Right cardiac atrium (tissue), 5 donors: ENCODE measurements at regions not wholly inside any gene's neighbourhood (a gene's known extent, or its start where the extent isn't known, plus 50 kb on each side); places are given as distances from the start of the nearest gene placed in this dataset.
"Not testable (repeated sequence)": the region's sequence is repeated elsewhere in the genome, so short reads cannot be mapped to it uniquely, and the experiment has no call there.

Source experiments
- ATAC-seq, 2 donors: fragments of 200-7000 bp; cut with Tn5 transposase; one replicate each; pipeline versions ENCODE4 v1.8.0 to v1.9.1; 2020; ENCODE audit warnings: moderate library complexity in 2 of 2, mild to moderate bottlenecking in 1 of 2
- DNase-seq, 3 donors: peaks; one replicate each; pipeline ENCODE4 v3.0.0-alpha.2; 2020
- H3K27ac ChIP-seq: one replicate; pipeline ENCODE4 v1.5.1; 2013; ENCODE audit warnings: mild to moderate bottlenecking, low read length, control low read depth, moderate library complexity
- H3K27me3 ChIP-seq: one replicate; pipeline ENCODE4 v1.6.1; 2013; ENCODE audit not compliant: control insufficient read depth, insufficient read depth
- H3K4me1 ChIP-seq: one replicate; pipeline ENCODE4 v1.6.1; 2013; ENCODE audit warnings: low read length; ENCODE audit not compliant: control insufficient read depth, insufficient read depth
- H3K4me3 ChIP-seq: one replicate; pipeline ENCODE4 v1.5.1; 2013; ENCODE audit warnings: low read length, control low read depth
- H3K9me3 ChIP-seq: one replicate; pipeline ENCODE4 v1.6.1; 2013; ENCODE audit warnings: low read length; ENCODE audit not compliant: control insufficient read depth
- WGBS: extraction: QIAGEN DNeasy Blood & Tissue Kit; methylation state at CpG from one replicate; pipeline ENCODE4 v1.1.7; 2013; 5-methylcytosine and 5-hydroxymethylcytosine counted together
- intact Hi-C, 4 donors: fragments of 100-400 bp; cut with DNase I; formaldehyde crosslinking; loops; one replicate each; pipeline versions ENCODE4 v1.11.0 to v1.14.0; 2022 to 2023
- donor health status: healthy with polysubstance abuse.
- donor health status: DM: no; HTN: yes; CAD: no.
- donor health status: DM: no; HTN: no; CAD: no.
- donor health status: DM: no; HTN: yes; CAD: no; lungs with severe emphysema.
- donor health status: DM: yes; HTN: yes; CAD: no.

- H3K27me3 ChIP-seq, H3K9me3 ChIP-seq, DNase-seq, H3K27ac ChIP-seq, H3K4me3 ChIP-seq, H3K4me1 ChIP-seq, ATAC-seq, intact Hi-C loops: not testable (repeated sequence)
- WGBS: 74% methylated on average over 1 of the region's 1 CpG
Measured at GRCh38 chr9:39018107-39018506, 269.9 kb downstream of the CNTNAP3 start.

DNA sequence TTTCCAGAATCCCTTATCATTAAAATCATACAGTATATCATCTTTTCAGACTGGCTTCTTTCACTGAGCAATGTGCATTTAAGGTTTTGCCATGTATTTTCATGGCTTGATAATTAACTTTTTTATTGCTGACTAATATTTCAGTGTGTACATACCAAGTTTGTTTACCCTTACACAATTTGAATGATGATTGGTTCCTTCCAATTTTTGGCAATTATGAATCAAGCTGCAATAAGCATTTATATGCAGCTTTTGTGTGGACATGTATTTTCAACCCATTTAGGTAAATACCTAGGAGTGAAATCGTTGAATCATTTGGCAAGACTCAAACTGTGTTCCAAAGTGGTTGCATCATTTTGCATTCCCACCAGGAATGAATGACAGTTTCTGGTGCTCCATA, 272.8 kb downstream of the CNTNAP3 start:
- H3K27me3 ChIP-seq, H3K4me1 ChIP-seq, H3K4me3 ChIP-seq, ATAC-seq, intact Hi-C loops, DNase-seq, H3K27ac ChIP-seq, H3K9me3 ChIP-seq: not testable (repeated sequence)
- no CpG with 5 or more reads among the region's 1 CpG for WGBS

GRCh38 chr9:39014805-39015123, 273.2 kb downstream of the CNTNAP3 start:
- DNase-seq, H3K27ac ChIP-seq, H3K4me3 ChIP-seq, H3K27me3 ChIP-seq, H3K4me1 ChIP-seq, H3K9me3 ChIP-seq, intact Hi-C loops: not testable (repeated sequence)
- ATAC-seq: peak; percentile 31 to 42

DNA sequence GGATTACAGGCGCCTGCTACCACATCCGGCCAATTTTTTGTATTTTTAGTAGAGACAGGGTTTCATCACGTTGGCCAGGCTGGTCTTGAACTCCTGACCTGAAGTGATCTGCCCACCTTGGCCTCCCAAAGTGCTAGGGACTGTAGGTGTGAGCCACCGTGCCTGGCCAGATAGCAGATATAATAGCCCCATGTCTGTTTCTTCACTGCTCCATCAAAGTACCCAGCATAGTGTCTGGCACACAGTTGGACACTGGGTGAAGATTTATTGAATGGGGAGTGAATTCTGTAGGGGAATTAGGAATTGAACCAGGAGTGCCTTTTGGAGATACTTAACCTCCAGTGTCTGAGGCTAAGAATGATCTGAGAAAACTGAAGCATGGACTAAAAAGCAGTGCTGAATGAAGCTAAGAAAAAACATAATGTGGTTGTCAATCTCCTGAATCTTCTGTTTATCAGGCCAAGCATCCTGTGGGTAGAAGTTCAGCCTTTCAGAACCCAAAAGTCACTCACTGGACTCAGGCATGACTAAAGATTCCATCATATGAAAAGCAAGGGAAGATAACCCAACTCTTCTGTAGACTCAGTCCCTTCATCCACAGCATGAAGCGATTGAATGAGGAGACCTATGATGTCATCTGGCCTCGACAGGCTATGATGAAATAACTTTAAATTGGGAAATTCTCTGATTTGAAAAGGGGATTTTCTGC, 273.7 kb downstream of the CNTNAP3 start:
- H3K27me3 ChIP-seq, H3K4me3 ChIP-seq, H3K4me1 ChIP-seq, H3K9me3 ChIP-seq, DNase-seq, intact Hi-C loops, H3K27ac ChIP-seq: not testable (repeated sequence)
- peak in 1 of 2 donors; percentile 37 for ATAC-seq
- WGBS: 82% methylated on average over 4 of the region's 6 CpGs

DNA sequence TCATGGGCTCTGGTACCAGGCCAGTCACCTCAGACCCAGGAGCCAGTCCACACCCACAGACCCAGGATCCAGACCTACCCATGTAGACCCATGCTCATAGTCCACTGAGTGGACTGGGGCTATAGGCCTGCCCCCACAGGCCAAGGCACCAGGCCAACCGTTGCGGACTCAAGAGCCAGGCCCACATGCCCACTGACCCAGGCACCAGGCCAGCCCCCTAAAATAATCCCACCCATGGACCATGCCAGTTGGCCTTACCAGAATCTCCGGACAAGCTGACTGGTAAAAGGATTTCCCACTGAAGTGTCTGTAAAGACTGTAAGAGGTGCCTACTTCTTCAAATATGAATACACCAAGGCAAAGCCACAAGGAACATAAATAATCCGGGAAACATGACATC, 278.2 kb downstream of the CNTNAP3 start:
- peak; percentile 23 to 43 for ATAC-seq
- WGBS: 93% methylated on average over 4 of the region's 4 CpGs

GRCh38 chr9:39009343-39009742, 278.6 kb downstream of the CNTNAP3 start:
- not testable (repeated sequence) for H3K27me3 ChIP-seq

More for the DNA sequence above, 278.2 kb downstream of the CNTNAP3 start:
- H3K9me3 ChIP-seq, H3K4me1 ChIP-seq, intact Hi-C loops, H3K27ac ChIP-seq, H3K27me3 ChIP-seq, H3K4me3 ChIP-seq: not testable (repeated sequence)
- peak in 1 of 3 donors; percentile 38 for DNase-seq

DNA sequence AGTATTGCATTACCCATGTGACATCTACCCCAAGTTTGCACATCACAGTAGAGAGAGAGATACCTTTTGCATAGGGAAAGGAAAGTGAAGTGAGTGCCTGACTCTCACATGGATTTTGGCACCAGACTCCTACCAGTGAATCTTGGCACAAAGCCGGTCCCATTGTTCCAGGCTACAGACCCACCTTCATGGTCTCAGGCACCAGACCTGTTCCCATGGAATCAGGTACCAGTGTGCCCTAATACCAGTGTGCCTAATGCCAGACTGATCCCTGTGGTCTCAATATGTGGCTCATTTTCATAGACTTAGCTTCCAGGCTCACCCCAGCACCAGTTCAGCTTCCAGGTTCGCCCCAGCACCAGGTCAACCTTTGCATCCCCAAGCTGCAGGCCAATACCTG, 279.1 kb downstream of the CNTNAP3 start:
- H3K9me3 ChIP-seq, H3K27ac ChIP-seq, H3K27me3 ChIP-seq, intact Hi-C loops, H3K4me3 ChIP-seq, H3K4me1 ChIP-seq, DNase-seq: not testable (repeated sequence)
- ATAC-seq: peak; percentile 35 to 54
- 97% methylated on average over 2 of the region's 2 CpGs for WGBS

More at GRCh38 chr9:39009343-39009742, 278.6 kb downstream of the CNTNAP3 start:
- intact Hi-C loops, H3K9me3 ChIP-seq, DNase-seq, H3K4me1 ChIP-seq, H3K27ac ChIP-seq, H3K4me3 ChIP-seq: not testable (repeated sequence)
- ATAC-seq: peak; percentile 26 to 43

GRCh38 chr9:39005736-39006135, 282.2 kb downstream of the CNTNAP3 start:
- H3K9me3 ChIP-seq, DNase-seq, H3K27me3 ChIP-seq, H3K4me3 ChIP-seq, intact Hi-C loops, ATAC-seq, H3K4me1 ChIP-seq, H3K27ac ChIP-seq: not testable (repeated sequence)

- ATAC-seq, H3K27ac ChIP-seq, H3K4me1 ChIP-seq, H3K27me3 ChIP-seq, H3K9me3 ChIP-seq, H3K4me3 ChIP-seq, intact Hi-C loops, DNase-seq: not testable (repeated sequence)
- WGBS: 92% methylated on average over 13 of the region's 14 CpGs
Measured at GRCh38 chr9:39001085-39001593, 281.2 kb upstream of the FAM240B start.

- ATAC-seq, H3K4me3 ChIP-seq, H3K4me1 ChIP-seq, H3K9me3 ChIP-seq, H3K27ac ChIP-seq, intact Hi-C loops, DNase-seq, H3K27me3 ChIP-seq: not testable (repeated sequence)
- WGBS: 61% methylated on average over 7 of the region's 7 CpGs
Measured at GRCh38 chr9:38999277-38999676, 279.3 kb upstream of the FAM240B start.

- H3K27ac ChIP-seq, intact Hi-C loops, H3K4me1 ChIP-seq, H3K4me3 ChIP-seq, H3K27me3 ChIP-seq, H3K9me3 ChIP-seq: not testable (repeated sequence)
- DNase-seq: peak in 1 of 3 donors; percentile 39
- 62% methylated on average over 2 of the region's 4 CpGs for WGBS
- ATAC-seq: peak; percentile 28 to 37
Measured at GRCh38 chr9:38993690-38994089, 273.8 kb upstream of the FAM240B start.

- ATAC-seq (peak; percentile 62 to 69), DNase-seq (peak in 1 of 3 donors; percentile 35)
- H3K4me3 ChIP-seq, intact Hi-C loops, H3K4me1 ChIP-seq, H3K27ac ChIP-seq, H3K9me3 ChIP-seq, H3K27me3 ChIP-seq: not testable (repeated sequence)
- WGBS: 82% methylated on average over 11 of the region's 11 CpGs
Measured at GRCh38 chr9:38993156-38993555, 273.2 kb upstream of the FAM240B start.
